Activated CD4-positive, alpha-beta T cell treated with anti-CD3 and anti-CD28 coated beads, Interleukin-2, Interleukin-6, amounts not matched to agents 100 ng/mL and 50 ng/mL, durations not matched to agents 16 hours and 8 hours (primary cell): ENCODE measurements at regions not wholly inside any gene's neighbourhood (a gene's known extent, or its start where the extent isn't known, plus 50 kb on each side); places are given as distances from the start of the nearest gene placed in this dataset.

Experiments used
- DNase-seq: peaks from one replicate; pipeline ENCODE4 v3.0.0-alpha.2; 2020

- no peak for DNase-seq
Observed at GRCh38 chr5:2163060-2163856, 280.5 kb upstream of the IRX4 start.

- no peak for DNase-seq
Observed at GRCh38 chr5:2160811-2161210, 278.1 kb upstream of the IRX4 start.

GRCh38 chr5:2158767-2159166, 276.0 kb upstream of the IRX4 start:
- DNase-seq = no peak

- no peak for DNase-seq
Observed at GRCh38 chr5:2158109-2158508, 275.4 kb upstream of the IRX4 start.

- DNase-seq = no peak
Observed at GRCh38 chr5:2157372-2157771, 274.6 kb upstream of the IRX4 start.

GRCh38 chr5:2156358-2157059, 273.8 kb upstream of the IRX4 start:
- DNase-seq = no peak

- DNase-seq = no peak
Observed at GRCh38 chr5:2155556-2155955, 272.8 kb upstream of the IRX4 start.

GRCh38 chr5:2153802-2154201, 271.1 kb upstream of the IRX4 start:
- DNase-seq = no peak

- no peak for DNase-seq
Observed at GRCh38 chr5:2153350-2153749, 270.6 kb upstream of the IRX4 start.

GRCh38 chr5:2151301-2151888, 268.7 kb upstream of the IRX4 start:
- DNase-seq = peak; percentile 41

GRCh38 chr5:2149195-2149539, 266.4 kb upstream of the IRX4 start:
- peak; percentile 25 for DNase-seq

- DNase-seq = no peak
Observed at GRCh38 chr5:2148312-2149194, 265.8 kb upstream of the IRX4 start.

GRCh38 chr5:2147504-2148311, 265.0 kb upstream of the IRX4 start:
- DNase-seq = no peak

GRCh38 chr5:2143646-2144353, 261.1 kb upstream of the IRX4 start:
- no peak for DNase-seq

- no peak for DNase-seq
Observed at GRCh38 chr5:2143088-2143487, 260.4 kb upstream of the IRX4 start.

GRCh38 chr5:2142456-2142954, 259.8 kb upstream of the IRX4 start:
- no peak for DNase-seq

GRCh38 chr5:2141254-2142000, 258.7 kb upstream of the IRX4 start:
- DNase-seq = no peak

GRCh38 chr5:2140501-2141175, 257.9 kb upstream of the IRX4 start:
- DNase-seq = no peak

- no peak for DNase-seq
Observed at GRCh38 chr5:2139478-2139877, 256.8 kb upstream of the IRX4 start.

- DNase-seq = no peak
Observed at GRCh38 chr5:2138896-2139295, 256.2 kb upstream of the IRX4 start.
